Adipocyte (in vitro differentiated cells): ENCODE measurements at regions not wholly inside any gene's neighbourhood (a gene's known extent, or its start where the extent isn't known, plus 50 kb on each side); places are given as distances from the start of the nearest gene placed in this dataset.
A peak's percentile ranks its signal among the peaks of the same experiment; 100 is the strongest.

Experiments
- DNase-seq: peaks from one replicate; pipeline ENCODE4 v3.0.0-alpha.2; 2015; ENCODE audit warnings: low read depth
- H3K27me3 ChIP-seq: replicated peaks from 2 replicates; pipeline ENCODE4 v1.7.0; 2013; ENCODE audit warnings: mild to moderate bottlenecking, low read length, moderate library complexity; ENCODE audit not compliant: control insufficient read depth, insufficient read depth
- H3K36me3 ChIP-seq: 2 replicates; pipeline ENCODE4 v1.7.0; 2013; ENCODE audit warnings: low read length, mild to moderate bottlenecking, moderate library complexity; ENCODE audit not compliant: control insufficient read depth, insufficient read depth, severe bottlenecking
- H3K4me1 ChIP-seq: 2 replicates; pipeline ENCODE4 v1.7.0; 2013; ENCODE audit warnings: mild to moderate bottlenecking, low read length, moderate library complexity; ENCODE audit not compliant: control insufficient read depth, insufficient read depth
- H3K4me3 ChIP-seq: 2 replicates; pipeline ENCODE4 v1.7.0; 2013; ENCODE audit warnings: mild to moderate bottlenecking, low read length, moderate library complexity
- H3K9ac ChIP-seq: 2 replicates; pipeline ENCODE4 v1.7.0; 2013; ENCODE audit warnings: mild to moderate bottlenecking, low read length, moderate library complexity
- H3K9me3 ChIP-seq: 2 replicates; pipeline ENCODE4 v1.7.0; 2013; ENCODE audit warnings: mild to moderate bottlenecking, low read length, moderate library complexity; ENCODE audit not compliant: control insufficient read depth

- DNase-seq = no peak
- Histone ChIP-seq H3K4me1 (no peaks in the 10 kb centered on the region), H3K36me3 (no peaks in the 10 kb centered on the region), H3K9ac (no peak overlapping the region), H3K9me3 (no peaks in the 10 kb centered on the region), H3K4me3 (no peak overlapping the region), H3K27me3 (peaks cover 22% of the 10 kb centered on the region)
These were observed 120.7 kb downstream of the TMEM18 start for GRCh38 chr2:556485-556884.

DNA sequence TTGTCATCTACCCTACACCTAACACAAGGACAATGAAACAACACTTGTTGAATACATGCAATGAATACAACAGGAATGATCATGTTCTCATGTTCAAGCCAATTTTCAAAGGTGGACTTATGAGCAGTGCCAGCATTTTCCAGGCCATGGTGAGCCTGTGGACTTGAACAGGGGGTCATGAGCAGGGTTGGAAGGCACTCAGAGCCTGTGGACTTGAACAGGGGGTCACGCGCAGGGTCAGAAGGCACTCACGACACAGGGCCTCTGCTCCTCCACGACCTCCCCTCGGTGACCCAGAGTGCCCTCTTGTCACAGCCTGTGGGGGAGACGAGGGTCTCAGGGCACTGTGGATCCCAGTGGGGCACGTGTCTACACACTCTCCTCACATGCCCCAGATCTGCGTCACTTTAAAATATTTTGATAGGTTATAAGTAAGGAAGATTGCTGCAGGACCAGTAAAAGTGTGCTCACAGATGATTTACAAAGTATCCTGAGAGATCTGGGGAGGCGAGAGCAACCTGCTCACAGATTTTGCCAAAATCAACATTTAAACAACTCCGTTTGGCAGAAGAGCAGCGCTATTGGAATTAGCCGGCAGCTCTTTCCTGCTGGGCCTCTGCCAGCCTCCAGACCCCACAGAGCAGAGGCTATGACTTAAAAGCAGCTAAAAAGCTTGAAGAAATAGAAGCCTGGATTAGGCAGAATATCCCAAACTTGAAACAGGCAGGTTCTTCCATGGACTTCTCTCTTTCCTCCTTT is 121.9 kb downstream of the TMEM18 start:
- DNase-seq = peak; percentile 22

GRCh38 chr2:554444-554843 is 122.8 kb downstream of the TMEM18 start:
- Histone ChIP-seq H3K4me3 (no peak overlapping the region), H3K9ac (no peak overlapping the region), H3K27me3 (peaks cover 22% of the 10 kb centered on the region), H3K36me3 (no peaks in the 10 kb centered on the region), H3K4me1 (no peaks in the 10 kb centered on the region), H3K9me3 (no peaks in the 10 kb centered on the region)
- DNase-seq = no peak

More for the DNA sequence above, 121.9 kb downstream of the TMEM18 start:
- Histone ChIP-seq H3K4me3 (no peak overlapping the region), H3K36me3 (no peaks in the 10 kb centered on the region), H3K9me3 (no peaks in the 10 kb centered on the region), H3K9ac (no peak overlapping the region), H3K27me3 (peaks cover 22% of the 10 kb centered on the region), H3K4me1 (no peaks in the 10 kb centered on the region)

GRCh38 chr2:552906-553305 is 124.3 kb downstream of the TMEM18 start:
- H3K4me3 ChIP-seq = no peak overlapping the region
- no peaks in the 10 kb centered on the region for H3K9me3 ChIP-seq
- no peaks in the 10 kb centered on the region for H3K4me1 ChIP-seq
- no peak for DNase-seq
- no peaks in the 10 kb centered on the region for H3K36me3 ChIP-seq
- peaks cover 21% of the 10 kb centered on the region for H3K27me3 ChIP-seq
- no peak overlapping the region for H3K9ac ChIP-seq

GRCh38 chr2:551621-552020 is 125.6 kb downstream of the TMEM18 start:
- H3K4me1 ChIP-seq = no peaks in the 10 kb centered on the region
- H3K9me3 ChIP-seq = no peaks in the 10 kb centered on the region
- no peak for DNase-seq
- H3K4me3 ChIP-seq = no peak overlapping the region
- H3K36me3 ChIP-seq = no peaks in the 10 kb centered on the region
- H3K9ac ChIP-seq = no peak overlapping the region
- H3K27me3 ChIP-seq = peaks cover 26% of the 10 kb centered on the region

DNA sequence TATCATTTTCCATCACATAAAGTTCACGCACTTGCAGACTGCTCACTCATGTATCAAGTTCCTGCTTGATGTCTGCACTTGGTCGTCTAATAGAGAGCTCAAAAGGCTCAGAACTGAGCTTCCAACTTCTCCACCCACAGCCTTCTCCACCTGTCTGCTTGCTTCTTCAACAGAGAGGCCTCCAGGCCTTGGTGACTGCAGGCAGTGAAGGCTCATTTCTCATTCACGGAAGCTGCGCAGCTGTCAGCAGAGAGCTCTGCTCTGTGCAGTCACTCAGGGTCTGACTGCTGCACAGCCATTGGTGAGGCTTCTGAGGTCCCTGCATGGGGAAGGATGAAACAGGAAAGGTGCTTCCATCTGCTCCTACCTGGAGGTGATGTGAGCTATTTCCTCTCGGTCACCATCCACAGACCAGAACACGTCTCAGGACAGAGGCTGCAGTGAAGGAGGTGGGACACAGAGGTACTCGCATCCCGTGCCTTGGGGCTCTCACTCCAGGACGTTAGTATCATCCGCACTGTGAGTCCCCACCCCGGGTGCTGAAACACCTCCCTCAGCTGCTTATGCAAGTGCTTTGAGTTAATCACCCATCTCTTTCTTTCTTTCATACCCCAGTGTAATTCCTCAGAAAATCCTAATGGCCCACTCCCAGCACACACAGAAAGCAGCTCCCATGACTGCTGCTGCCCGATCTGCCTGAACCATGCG is 126.2 kb downstream of the TMEM18 start:
- H3K9me3 ChIP-seq = no peaks in the 10 kb centered on the region
- H3K27me3 ChIP-seq = peaks cover 30% of the 10 kb centered on the region
- H3K4me3 ChIP-seq = no peak overlapping the region
- H3K9ac ChIP-seq = no peak overlapping the region
- no peak for DNase-seq
- no peaks in the 10 kb centered on the region for H3K4me1 ChIP-seq
- no peaks in the 10 kb centered on the region for H3K36me3 ChIP-seq

- DNase-seq = no peak
- Histone ChIP-seq H3K27me3 (peaks cover 28% of the 10 kb centered on the region), H3K36me3 (no peaks in the 10 kb centered on the region), H3K9ac (no peak overlapping the region), H3K4me1 (no peaks in the 10 kb centered on the region), H3K9me3 (no peaks in the 10 kb centered on the region), H3K4me3 (no peak overlapping the region)
These were observed 131.2 kb downstream of the TMEM18 start for GRCh38 chr2:545711-546650.

- no peaks in the 10 kb centered on the region for H3K36me3 ChIP-seq
- peaks cover 28% of the 10 kb centered on the region for H3K27me3 ChIP-seq
- no peak for DNase-seq
- H3K4me3 ChIP-seq = no peak overlapping the region
- no peak overlapping the region for H3K9ac ChIP-seq
- no peaks in the 10 kb centered on the region for H3K4me1 ChIP-seq
- H3K9me3 ChIP-seq = no peaks in the 10 kb centered on the region
These were observed 132.0 kb downstream of the TMEM18 start for GRCh38 chr2:545228-545627.

- H3K9ac ChIP-seq = no peak overlapping the region
- no peak overlapping the region for H3K4me3 ChIP-seq
- peaks cover 12% of the 10 kb centered on the region for H3K9me3 ChIP-seq
- peaks cover 7% of the 10 kb centered on the region for H3K27me3 ChIP-seq
- no peaks in the 10 kb centered on the region for H3K4me1 ChIP-seq
- no peaks in the 10 kb centered on the region for H3K36me3 ChIP-seq
- no peak for DNase-seq
These were observed 138.6 kb downstream of the TMEM18 start for GRCh38 chr2:538646-539045.

DNA sequence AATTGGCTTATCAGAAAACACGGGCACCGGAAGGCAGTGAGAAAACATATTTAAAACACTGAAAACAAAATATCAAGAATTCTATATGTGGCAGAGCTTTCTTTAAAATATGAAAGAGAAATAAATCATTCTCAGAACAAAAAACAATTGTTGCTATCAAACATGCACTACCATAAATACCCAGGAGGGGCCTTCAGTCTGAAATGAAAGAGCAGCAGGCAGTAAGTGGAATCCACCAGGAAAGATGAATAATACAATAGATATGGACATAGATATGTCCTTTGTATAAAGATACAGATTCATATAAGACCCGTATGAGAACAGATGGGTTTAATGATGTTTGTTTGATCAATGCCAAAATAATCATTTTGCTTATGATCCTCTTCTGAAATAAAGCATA is 142.0 kb downstream of the TMEM18 start:
- H3K9me3 ChIP-seq = peaks cover 24% of the 10 kb centered on the region
- peaks cover 7% of the 10 kb centered on the region for H3K27me3 ChIP-seq
- no peak overlapping the region for H3K4me3 ChIP-seq
- H3K9ac ChIP-seq = no peak overlapping the region
- H3K4me1 ChIP-seq = no peaks in the 10 kb centered on the region
- DNase-seq = peak; percentile 19
- no peaks in the 10 kb centered on the region for H3K36me3 ChIP-seq

GRCh38 chr2:529852-530251 is 147.4 kb downstream of the TMEM18 start:
- Histone ChIP-seq H3K9me3 (peaks cover 12% of the 10 kb centered on the region), H3K36me3 (no peaks in the 10 kb centered on the region)
- no peak for DNase-seq

More at GRCh38 chr2:529852-530251, 147.4 kb downstream of the TMEM18 start:
- H3K9ac ChIP-seq = no peak overlapping the region
- no peak overlapping the region for H3K4me3 ChIP-seq
- peaks cover 4% of the 10 kb centered on the region for H3K4me1 ChIP-seq
- H3K27me3 ChIP-seq = peaks cover 2% of the 10 kb centered on the region
